ENCODE measurements at regions not wholly inside any gene's neighbourhood (a gene's known extent, or its start where the extent isn't known, plus 50 kb on each side); places are given as distances from the start of the nearest gene placed in this dataset.

DNA sequence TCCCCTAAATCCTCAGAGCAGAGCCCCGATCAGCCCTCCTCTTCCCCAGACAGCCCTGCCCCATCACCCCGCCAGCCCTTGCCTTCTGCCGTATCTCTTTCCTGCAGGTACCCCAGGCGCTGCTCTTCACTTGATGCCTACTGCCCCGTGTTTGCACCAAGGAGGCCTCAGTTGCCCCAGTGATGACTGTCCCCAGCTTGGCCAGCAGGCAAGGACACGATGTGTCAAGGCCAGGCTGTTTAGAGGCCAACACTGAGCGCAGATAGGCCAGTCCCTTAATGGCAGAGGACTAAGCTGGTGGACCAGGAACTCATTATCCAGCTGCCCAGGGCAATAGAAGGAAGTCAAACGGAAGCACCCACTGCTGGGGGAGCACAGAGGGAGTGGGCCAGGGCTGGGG lies 68.4 kb downstream of the CAMK2N1 start:
- no peak overlapping the region for H3K27ac ChIP-seq (replicated peaks)

GRCh38 chr1:20416706-20417105 lies 69.3 kb downstream of the CAMK2N1 start:
- H3K4me3 ChIP-seq: no peak overlapping the region
- H3K27me3 ChIP-seq (ENCODE audit: low read depth): peaks cover 58% of the 10 kb centered on the region
- H3K27ac ChIP-seq (replicated peaks): no peak overlapping the region
- H3K4me1 ChIP-seq: no peaks in the 10 kb centered on the region
- no peaks in the 10 kb centered on the region for H3K36me3 ChIP-seq
- no peaks in the 10 kb centered on the region for H3K9me3 ChIP-seq (replicated peaks)
- TF ChIP-seq, protein P1, sequence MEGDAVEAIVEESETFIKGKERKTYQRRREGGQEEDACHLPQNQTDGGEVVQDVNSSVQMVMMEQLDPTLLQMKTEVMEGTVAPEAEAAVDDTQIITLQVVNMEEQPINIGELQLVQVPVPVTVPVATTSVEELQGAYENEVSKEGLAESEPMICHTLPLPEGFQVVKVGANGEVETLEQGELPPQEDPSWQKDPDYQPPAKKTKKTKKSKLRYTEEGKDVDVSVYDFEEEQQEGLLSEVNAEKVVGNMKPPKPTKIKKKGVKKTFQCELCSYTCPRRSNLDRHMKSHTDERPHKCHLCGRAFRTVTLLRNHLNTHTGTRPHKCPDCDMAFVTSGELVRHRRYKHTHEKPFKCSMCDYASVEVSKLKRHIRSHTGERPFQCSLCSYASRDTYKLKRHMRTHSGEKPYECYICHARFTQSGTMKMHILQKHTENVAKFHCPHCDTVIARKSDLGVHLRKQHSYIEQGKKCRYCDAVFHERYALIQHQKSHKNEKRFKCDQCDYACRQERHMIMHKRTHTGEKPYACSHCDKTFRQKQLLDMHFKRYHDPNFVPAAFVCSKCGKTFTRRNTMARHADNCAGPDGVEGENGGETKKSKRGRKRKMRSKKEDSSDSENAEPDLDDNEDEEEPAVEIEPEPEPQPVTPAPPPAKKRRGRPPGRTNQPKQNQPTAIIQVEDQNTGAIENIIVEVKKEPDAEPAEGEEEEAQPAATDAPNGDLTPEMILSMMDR (IDR thresholded peaks at IDR 0.05; ENCODE audit: borderline replicate concordance): no peak
- intact Hi-C loops (cut with micrococcal nuclease): no loop called here
- DNase-seq: no peak

More for the DNA sequence above, 68.4 kb downstream of the CAMK2N1 start:
- H3K27me3 ChIP-seq (ENCODE audit: low read depth): peaks cover 51% of the 10 kb centered on the region
- no peaks in the 10 kb centered on the region for H3K36me3 ChIP-seq
- peaks cover 7% of the 10 kb centered on the region for H3K9me3 ChIP-seq (replicated peaks)
- TF ChIP-seq, protein P1 (IDR thresholded peaks at IDR 0.05; ENCODE audit: borderline replicate concordance): no peak
- no peak for DNase-seq
- H3K4me3 ChIP-seq: no peak overlapping the region
- intact Hi-C loops (cut with micrococcal nuclease): no loop called here
- no peaks in the 10 kb centered on the region for H3K4me1 ChIP-seq

DNA sequence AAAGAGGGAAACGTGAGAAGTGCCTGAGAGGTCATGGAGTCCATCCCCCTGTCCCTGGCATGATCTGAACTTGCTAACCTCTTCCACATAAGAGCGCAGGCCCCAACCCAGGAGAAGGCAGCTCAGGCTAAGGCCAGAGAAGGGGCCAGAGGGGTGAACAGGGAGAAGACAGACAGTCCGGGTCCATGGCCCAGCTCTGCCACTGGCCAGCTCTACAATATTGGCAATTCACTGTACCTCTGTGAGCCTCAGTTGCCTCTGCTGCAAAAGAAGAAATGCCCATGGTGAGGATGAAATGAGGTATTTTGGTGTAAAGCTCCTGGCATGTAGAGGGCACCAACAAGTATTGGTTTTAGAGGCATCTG lies 72.3 kb downstream of the CAMK2N1 start:
- intact Hi-C loops (cut with micrococcal nuclease): no loop called here
- TF ChIP-seq, protein P1 (IDR thresholded peaks at IDR 0.05; ENCODE audit: borderline replicate concordance): no peak
- no peaks in the 10 kb centered on the region for H3K9me3 ChIP-seq (replicated peaks)
- H3K27ac ChIP-seq (replicated peaks): no peak overlapping the region
- no peak for DNase-seq
- no peaks in the 10 kb centered on the region for H3K36me3 ChIP-seq
- H3K4me1 ChIP-seq: no peaks in the 10 kb centered on the region
- H3K27me3 ChIP-seq (ENCODE audit: low read depth): peaks cover 32% of the 10 kb centered on the region
- H3K4me3 ChIP-seq: no peak overlapping the region

GRCh38 chr1:20413136-20413775 lies 72.8 kb downstream of the CAMK2N1 start:
- no peak for DNase-seq
- Histone ChIP-seq H3K4me1 (no peaks in the 10 kb centered on the region), H3K36me3 (no peaks in the 10 kb centered on the region), H3K27me3 (ENCODE audit: low read depth) (peaks cover 26% of the 10 kb centered on the region), H3K27ac (replicated peaks) (no peak overlapping the region), H3K4me3 (no peak overlapping the region), H3K9me3 (replicated peaks) (no peaks in the 10 kb centered on the region)
- intact Hi-C loops (cut with micrococcal nuclease): no loop called here
- TF ChIP-seq, protein P1 (IDR thresholded peaks at IDR 0.05; ENCODE audit: borderline replicate concordance): no peak

- no peak for DNase-seq
- no peaks in the 10 kb centered on the region for H3K36me3 ChIP-seq
- H3K4me3 ChIP-seq: no peak overlapping the region
- H3K4me1 ChIP-seq: no peaks in the 10 kb centered on the region
- intact Hi-C loops (cut with micrococcal nuclease): no loop called here
- H3K9me3 ChIP-seq (replicated peaks): no peaks in the 10 kb centered on the region
- no peak overlapping the region for H3K27ac ChIP-seq (replicated peaks)
- TF ChIP-seq, protein P1 (IDR thresholded peaks at IDR 0.05; ENCODE audit: borderline replicate concordance): no peak
- H3K27me3 ChIP-seq (ENCODE audit: low read depth): peaks cover 29% of the 10 kb centered on the region
Observed at GRCh38 chr1:20411196-20411980, 74.6 kb downstream of the CAMK2N1 start.
